ENCODE measurements at regions not wholly inside any gene's neighbourhood (a gene's known extent, or its start where the extent isn't known, plus 50 kb on each side); places are given as distances from the start of the nearest gene placed in this dataset.
"Not testable (repeated sequence)": the region's sequence is repeated elsewhere in the genome, so short reads cannot be mapped to it uniquely, and the experiment has no call there.

- DNase-seq, result no peak
Observed at GRCh38 chr7:10325395-10325794, 648.3 kb upstream of the PHF14 start.

GRCh38 chr7:10343108-10343507 lies 630.6 kb upstream of the PHF14 start:
- DNase-seq, result no peak

GRCh38 chr7:10346032-10346431 lies 627.6 kb upstream of the PHF14 start:
- DNase-seq, result no peak

GRCh38 chr7:10355816-10356215 lies 617.9 kb upstream of the PHF14 start:
- DNase-seq, result no peak

GRCh38 chr7:10360050-10360449 lies 613.6 kb upstream of the PHF14 start:
- DNase-seq, result no peak

GRCh38 chr7:10401793-10402192 lies 571.9 kb upstream of the PHF14 start:
- no peak for DNase-seq

GRCh38 chr7:10412422-10413019 lies 561.2 kb upstream of the PHF14 start:
- peak; percentile 45 for DNase-seq

- no peak for DNase-seq
Observed at GRCh38 chr7:10418985-10419384, 554.7 kb upstream of the PHF14 start.

- DNase-seq, result no peak
Observed at GRCh38 chr7:10429031-10429430, 544.6 kb upstream of the PHF14 start.

- DNase-seq, result no peak
Observed at GRCh38 chr7:10429511-10429910, 544.2 kb upstream of the PHF14 start.

GRCh38 chr7:10436302-10436701 lies 537.4 kb upstream of the PHF14 start:
- no peak for DNase-seq

- DNase-seq, result no peak
Observed at GRCh38 chr7:10439027-10439426, 534.6 kb upstream of the PHF14 start.

- no peak for DNase-seq
Observed at GRCh38 chr7:10455936-10456335, 517.7 kb upstream of the PHF14 start.

GRCh38 chr7:10460474-10460873 lies 513.2 kb upstream of the PHF14 start:
- no peak for DNase-seq

GRCh38 chr7:10463701-10464100 lies 510.0 kb upstream of the PHF14 start:
- no peak for DNase-seq

GRCh38 chr7:10465536-10465935 lies 508.1 kb upstream of the PHF14 start:
- DNase-seq, result not testable (repeated sequence)

GRCh38 chr7:10468908-10469307 lies 504.8 kb upstream of the PHF14 start:
- no peak for DNase-seq

GRCh38 chr7:10469476-10469875 lies 504.2 kb upstream of the PHF14 start:
- no peak for DNase-seq

GRCh38 chr7:10471280-10472058 lies 502.2 kb upstream of the PHF14 start:
- no peak for DNase-seq

GRCh38 chr7:10472115-10472514 lies 501.6 kb upstream of the PHF14 start:
- DNase-seq, result no peak

- DNase-seq, result no peak
Observed at GRCh38 chr7:10473569-10473968, 500.1 kb upstream of the PHF14 start.

GRCh38 chr7:10474048-10474447 lies 499.6 kb upstream of the PHF14 start:
- no peak for DNase-seq

GRCh38 chr7:10475940-10476641 lies 497.6 kb upstream of the PHF14 start:
- no peak for DNase-seq

- no peak for DNase-seq
Observed at GRCh38 chr7:10476642-10477041, 497.0 kb upstream of the PHF14 start.

Data from NCI-H446 treated with DMSO at 0.1 percent for 48 hours (cell line).